Hematopoietic multipotent progenitor cell treated with erythropoietin and hydrocortisone succinate and interleukin-3 and kit ligand, for 6 days (in vitro differentiated cells): ENCODE measurements at regions not wholly inside any gene's neighbourhood (a gene's known extent, or its start where the extent isn't known, plus 50 kb on each side); places are given as distances from the start of the nearest gene placed in this dataset.

Experiments used
- DNase-seq: peaks from one replicate; pipeline ENCODE4 v3.0.0-alpha.2; 2015

DNA sequence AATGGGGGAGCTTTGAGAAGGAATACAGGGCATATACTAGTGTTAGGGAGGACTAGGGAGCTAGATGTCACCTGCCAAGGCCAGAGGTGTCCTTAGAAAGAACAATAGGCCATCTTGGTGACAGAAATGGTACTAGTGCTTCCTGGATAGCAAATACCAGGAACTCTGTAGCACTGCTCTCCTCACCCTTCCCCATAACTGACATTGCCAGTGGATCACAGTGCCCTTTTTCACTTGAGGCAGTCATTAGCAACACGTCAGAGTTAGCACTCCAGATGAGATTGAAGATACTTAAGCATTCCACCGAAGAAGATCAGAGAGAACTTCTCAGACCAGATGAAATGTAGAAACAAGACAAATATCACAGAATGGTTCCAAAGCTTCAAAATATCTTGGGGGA lies 103.1 kb upstream of the PDZRN3 start:
- no peak for DNase-seq

GRCh38 chr3:73727117-73727821 lies 102.5 kb upstream of the PDZRN3 start:
- no peak for DNase-seq

- no peak for DNase-seq
These were observed 98.9 kb upstream of the PDZRN3 start for GRCh38 chr3:73723596-73723995.

DNA sequence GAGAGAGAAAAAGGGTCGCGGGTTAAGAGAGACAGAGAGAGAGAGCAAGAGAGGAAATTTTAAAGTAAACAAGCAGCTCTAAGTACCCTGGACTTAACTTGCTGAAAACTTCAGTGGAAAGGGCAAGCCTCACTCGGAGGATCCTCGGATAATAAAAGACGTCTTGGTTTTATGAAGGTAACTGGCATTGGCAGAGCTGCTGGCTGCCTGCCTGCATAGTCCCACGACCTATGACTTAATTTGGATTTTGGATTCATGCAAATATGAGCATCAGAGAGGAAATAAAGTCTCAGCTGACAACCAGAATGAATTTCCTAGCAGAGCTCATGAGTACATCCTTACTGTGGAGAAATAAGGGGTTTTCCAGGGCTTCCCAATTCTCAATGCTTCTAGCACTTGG lies 95.1 kb upstream of the PDZRN3 start:
- DNase-seq = no peak

DNA sequence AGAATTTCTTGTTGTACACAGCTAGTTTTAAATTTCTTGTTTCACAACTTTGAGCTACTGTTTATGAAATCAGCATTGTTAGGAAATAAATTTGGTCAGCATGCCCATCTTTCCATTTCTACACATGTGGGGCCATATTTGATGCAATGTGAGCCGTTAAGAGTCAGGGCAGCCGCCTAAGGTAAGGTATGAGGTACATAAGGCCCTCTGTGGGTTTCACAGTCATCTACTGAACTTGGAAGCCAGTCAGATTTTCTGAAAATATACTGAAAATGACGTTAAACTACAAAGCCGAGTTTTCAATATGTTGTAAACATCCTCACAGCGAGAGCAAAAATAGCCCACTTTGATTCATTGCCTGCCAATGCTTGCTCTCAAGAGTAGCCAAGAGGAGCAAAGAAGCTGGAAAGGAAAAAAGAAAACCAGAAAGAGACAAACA lies 94.7 kb upstream of the PDZRN3 start:
- no peak for DNase-seq

DNA sequence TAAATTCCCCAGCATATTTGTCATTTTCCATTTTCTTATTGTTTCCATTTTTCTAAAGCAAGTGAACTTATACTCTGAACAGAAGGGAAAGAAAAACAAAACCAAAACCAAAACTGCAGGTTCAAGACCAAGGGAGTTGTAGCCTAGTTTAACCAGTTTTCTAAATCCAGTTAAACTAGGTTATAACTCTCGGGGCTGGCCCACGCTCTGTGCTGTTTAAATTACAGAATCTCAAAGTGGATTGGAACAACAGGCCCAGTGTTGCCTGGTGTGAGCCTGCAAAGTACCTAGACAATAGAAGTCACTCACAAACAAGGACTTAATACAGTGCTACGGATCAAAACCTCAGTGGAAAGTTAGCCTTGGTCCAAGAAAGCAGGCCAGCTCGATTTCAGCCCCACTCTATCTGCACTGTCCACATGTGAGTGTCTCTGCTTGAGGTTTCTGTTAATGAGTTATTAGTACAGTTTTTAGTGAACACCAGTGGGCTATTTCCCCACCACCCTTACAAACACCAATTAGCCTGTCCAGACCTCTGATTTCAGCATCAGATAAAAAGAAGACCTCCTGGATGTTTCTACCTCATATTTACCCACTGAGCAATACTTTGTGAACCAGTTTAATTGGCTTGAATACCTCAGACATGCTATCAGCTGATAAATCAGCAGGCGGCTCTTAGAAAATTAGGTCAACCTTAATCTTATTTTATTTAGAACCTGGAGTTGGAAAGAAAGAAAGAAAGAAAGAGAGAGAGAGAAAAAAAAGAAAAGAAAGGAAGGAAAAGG lies 93.8 kb upstream of the PDZRN3 start:
- no peak for DNase-seq

GRCh38 chr3:73716418-73716817 lies 91.7 kb upstream of the PDZRN3 start:
- no peak for DNase-seq

DNA sequence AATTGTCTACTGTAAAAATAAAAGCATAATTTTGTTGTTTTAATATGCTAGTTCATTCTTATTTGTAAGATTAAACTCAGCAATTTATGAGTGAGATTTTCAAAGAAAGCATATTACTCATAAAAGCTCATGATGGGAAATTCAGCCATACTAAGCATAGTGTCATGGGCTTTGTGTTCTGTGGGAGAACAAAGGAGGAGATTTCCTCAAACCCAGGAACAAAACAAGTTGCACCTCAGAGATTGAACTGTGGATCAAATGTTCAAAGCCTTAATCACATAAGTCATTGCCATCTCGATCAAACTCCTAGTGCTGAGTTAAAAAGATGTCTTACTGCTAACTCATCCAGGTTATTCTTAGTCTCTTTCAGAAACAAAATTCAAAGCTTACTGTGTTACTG lies 85.6 kb upstream of the PDZRN3 start:
- no peak for DNase-seq

DNA sequence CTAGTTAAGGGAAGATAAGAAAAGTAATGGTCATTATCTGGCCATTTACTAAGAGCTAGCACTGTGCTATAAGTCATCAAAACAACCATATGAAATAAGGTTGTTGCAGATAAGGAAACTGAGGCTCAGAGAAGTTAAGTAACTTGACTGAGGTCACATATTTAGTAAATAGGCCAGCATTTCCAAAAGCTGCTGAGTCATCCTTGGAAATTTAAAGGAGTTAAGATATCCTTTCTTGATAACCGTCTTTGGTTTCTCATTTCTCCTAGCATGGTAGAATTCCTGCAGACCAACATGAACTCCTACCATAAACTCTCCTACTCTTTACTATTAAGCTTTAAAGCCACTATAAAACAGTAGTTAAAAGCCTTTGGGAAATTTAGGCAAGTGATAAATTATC lies 85.0 kb upstream of the PDZRN3 start:
- DNase-seq = no peak

GRCh38 chr3:73708956-73709355 lies 84.2 kb upstream of the PDZRN3 start:
- no peak for DNase-seq

- no peak for DNase-seq
These were observed 83.0 kb upstream of the PDZRN3 start for GRCh38 chr3:73707772-73708171.

GRCh38 chr3:73706771-73707170 lies 82.0 kb upstream of the PDZRN3 start:
- no peak for DNase-seq

DNA sequence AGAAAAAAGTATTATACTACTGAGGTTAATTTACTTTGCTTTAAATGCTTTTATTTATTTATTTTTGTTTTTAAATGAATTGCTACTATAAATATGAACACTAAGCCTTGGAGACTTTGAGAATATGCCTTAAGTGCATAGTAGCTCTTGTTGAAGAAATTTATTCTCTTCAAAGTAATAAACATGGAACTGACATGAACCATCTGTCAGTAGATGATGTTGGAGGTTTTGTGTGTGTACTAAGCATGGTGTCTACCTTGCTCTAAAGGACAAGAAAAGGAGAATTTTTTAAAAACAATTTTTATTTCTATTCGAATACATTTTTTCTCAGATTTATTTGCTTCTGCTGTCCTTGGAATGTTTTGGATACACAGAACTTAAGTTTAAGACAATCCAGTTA lies 81.1 kb upstream of the PDZRN3 start:
- DNase-seq = no peak

DNA sequence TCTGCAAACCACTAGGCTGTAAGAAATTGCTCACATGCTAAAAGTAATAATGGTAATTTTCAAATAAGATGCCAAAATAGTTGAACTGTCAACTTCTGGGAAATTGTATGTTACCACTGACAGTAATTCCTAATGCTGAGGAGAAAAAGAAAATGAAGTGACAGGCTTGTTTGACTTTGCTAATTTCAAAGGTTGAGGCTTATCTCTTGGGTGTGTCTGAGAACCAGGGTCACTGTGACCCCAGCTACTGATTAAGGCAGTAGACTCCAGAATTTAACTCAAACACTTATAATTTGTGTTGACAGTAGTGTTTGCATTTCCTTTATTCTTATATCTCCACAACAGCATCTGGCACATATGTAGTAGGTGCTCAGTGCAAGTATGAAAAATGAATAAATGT lies 74.6 kb upstream of the PDZRN3 start:
- DNase-seq = no peak

GRCh38 chr3:73697020-73697419 lies 72.3 kb upstream of the PDZRN3 start:
- no peak for DNase-seq

DNA sequence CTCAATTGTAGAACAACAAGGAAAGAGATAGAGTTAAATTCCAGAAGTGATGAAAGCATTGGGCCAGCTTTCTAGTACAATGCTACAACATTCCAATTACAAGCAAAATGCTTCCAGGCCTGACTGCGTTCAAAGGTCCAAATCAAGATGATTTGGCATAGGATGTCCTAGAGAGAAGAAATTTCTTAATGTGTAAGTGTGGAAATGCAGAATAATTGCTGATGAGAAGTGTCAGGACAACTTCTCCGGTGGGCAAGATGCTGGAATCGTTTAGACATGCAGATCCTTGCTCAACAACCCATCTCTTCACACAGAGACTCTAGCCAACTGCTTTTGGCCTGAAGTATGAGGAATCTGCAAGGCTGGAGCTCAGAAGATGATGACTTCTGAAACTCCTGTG lies 71.1 kb upstream of the PDZRN3 start:
- DNase-seq = no peak

DNA sequence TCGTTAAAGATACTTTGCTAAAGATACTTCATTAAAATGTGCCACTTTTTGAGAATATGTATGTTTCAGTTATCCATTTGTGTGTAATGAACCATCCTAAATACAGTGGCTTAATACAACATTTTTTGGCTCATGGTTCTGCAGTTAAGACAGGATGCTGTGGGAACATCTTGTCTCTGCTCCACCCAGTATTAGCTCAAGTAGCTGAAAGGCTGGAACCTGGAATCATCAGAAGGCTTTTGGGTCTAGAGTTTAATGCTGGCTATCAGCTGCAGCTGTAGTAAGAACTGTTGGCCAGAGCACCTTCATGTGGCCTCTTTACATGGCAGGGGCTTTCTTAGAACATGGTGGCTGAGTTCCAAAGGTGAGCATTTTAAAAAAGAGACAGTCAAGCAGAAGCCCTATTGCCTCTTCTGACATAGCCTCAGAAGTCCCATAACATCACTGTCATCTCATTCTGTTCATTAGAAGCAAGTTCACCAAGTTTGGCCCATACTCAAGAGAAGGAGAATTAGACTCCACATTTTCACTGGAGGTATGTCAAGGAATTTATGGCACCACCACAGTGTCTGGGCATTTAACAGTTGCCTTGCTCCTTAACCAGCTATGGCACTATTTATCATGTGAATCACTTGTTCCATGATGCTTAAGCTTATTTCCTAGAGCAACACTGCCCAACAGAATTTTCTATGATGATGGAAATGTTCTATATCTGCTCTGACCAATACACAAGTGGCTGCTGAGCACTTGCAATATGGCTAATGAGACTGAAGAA lies 70.4 kb upstream of the PDZRN3 start:
- no peak for DNase-seq

- DNase-seq = no peak
These were observed 62.6 kb upstream of the PDZRN3 start for GRCh38 chr3:73687106-73688004.

DNA sequence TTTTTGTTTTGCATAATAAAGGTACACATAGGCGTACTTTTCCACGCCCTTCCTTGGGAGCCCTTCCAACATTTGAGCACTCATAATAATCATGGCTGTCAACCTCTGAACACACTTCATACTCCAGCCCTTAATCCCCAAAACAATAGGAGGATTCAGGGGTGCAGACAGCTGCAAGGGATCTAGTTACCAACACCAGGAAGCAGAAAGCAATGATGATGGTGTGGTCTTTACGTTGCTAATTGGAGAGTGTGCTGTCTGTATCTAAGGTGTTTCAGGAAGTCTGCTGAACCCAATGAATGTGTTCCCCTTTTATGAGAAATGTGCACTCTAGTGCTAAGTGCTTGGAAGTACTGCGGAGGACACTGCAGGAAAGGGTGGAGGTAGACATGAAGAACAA lies 60.3 kb upstream of the PDZRN3 start:
- DNase-seq = no peak

- no peak for DNase-seq
These were observed 59.0 kb upstream of the PDZRN3 start for GRCh38 chr3:73683706-73684105.

DNA sequence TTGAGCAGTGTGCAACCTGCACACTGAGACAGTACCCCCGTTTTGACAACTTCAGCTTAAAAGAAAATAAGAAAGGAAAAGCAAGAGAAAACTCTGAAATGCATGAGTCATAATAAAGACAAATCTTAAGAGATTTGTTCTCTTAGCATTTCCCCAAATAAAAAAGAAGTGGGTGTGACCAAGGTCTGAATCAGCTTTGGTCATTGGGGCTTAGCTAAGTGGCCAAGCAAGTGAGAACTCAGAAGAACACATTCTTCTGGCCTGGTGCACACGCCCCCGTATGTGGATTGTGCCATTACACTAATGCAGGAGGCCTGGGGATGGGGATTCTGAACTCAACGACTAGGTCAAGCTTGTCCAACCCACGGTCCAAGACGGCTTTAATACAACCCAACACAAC lies 56.9 kb upstream of the PDZRN3 start:
- no peak for DNase-seq

DNA sequence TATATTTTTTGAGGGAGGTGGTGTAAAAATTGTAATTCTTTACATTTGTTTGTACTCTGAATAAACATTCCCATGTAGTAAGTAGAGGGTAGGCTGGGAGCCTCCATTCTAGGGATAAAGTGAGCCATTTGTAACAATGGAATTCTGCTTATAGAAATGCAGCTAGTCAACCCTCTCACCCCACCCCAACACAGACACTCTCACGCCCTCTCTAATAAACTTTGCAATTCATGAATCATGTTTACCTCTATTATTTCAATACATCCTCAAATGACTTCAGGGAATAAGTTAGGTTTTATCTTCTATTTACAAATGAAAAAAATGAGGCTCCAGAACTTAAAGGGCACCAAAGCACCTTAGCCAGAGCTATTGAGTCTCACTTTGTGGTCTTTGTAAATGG lies 56.5 kb upstream of the PDZRN3 start:
- DNase-seq = no peak
